ENCODE measurements at regions not wholly inside any gene's neighbourhood (a gene's known extent, or its start where the extent isn't known, plus 50 kb on each side); places are given as distances from the start of the nearest gene placed in this dataset.
A peak's percentile ranks its signal among the peaks of the same experiment; 100 is the strongest.

DNA sequence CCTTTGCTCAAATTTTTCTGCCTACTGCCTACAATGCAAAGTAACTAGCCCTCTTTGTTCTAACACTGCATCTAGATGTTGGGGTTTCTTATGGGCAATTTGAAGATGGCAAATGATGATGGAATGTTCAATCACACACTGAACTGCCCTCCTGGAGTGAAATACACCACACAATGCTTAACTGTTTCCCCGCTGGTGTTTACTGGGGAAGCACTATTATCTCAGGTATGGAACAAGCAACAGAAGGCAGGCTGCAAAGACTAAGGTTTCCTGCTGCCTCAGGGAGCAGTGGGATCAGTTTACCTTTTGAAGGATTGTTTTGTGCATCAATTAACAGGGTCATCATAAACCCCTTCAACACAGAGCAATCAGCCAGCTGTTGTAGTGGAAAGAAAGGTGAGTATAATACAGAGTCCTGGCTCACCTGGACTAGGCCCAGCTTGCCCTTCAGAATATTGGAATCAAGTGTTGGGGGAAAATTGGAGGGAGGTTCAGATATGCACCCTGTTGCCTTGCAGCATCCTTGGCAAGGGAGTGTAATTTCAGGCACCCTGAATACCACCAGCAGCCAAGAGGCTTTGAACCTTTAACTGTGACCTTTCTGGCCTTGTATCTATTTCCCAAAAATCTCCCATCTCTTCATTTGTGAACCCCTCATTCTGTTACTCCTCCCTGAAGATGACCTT lies 105.4 kb upstream of the CDH11 start:
- no peak overlapping the region for H3K56ac ChIP-seq (replicated peaks; ENCODE audit: insufficient read length, low read depth, low read length)
- peaks cover 6% of the 10 kb centered on the region in 2 experiments for H4K20me1 ChIP-seq (replicated peaks in 1 of 2; ENCODE audit: control insufficient read depth in 1 of 2, insufficient read depth in 2 of 2, low read length in 2 of 2)
- H3K9ac ChIP-seq (replicated peaks in 1 of 4; ENCODE audit: extremely low read depth in 1 of 4, low read depth in 3 of 4, low read length in 3 of 4) = no peak overlapping the region; a peak in 1 of 7 replicates
- FAIRE-seq = no peak
- H3K14ac ChIP-seq (ENCODE audit: insufficient read length) = no peak overlapping the region
- H2BK15ac ChIP-seq (ENCODE audit: low read length) = no peak overlapping the region
- no peak overlapping the region for H3K18ac ChIP-seq (ENCODE audit: extremely low read depth, low read length)
- CTCF ChIA-PET (ENCODE audit: partially characterized antibody) = interaction anchor here (0.8 kb wide), 1 partner anchor 99 kb away, joined by 3 read pairs; no protein-coding TSS in a partner anchor
- POLR2A ChIA-PET (ENCODE audit: partially characterized antibody) = interaction anchor here (0.6 to 5.4 kb wide), 7 partner anchors 8 to 439 kb away, joined by 3 to 40 read pairs (median 5); partner anchors contain the start of gene CDH11
- H3K27me3 ChIP-seq (replicated peaks in 1 of 4; ENCODE audit: control insufficient read depth in 3 of 4, extremely low read depth in 1 of 4, insufficient read depth in 3 of 4, low read length in 3 of 4) = no peaks in the 10 kb centered on the region; a peak in 1 of 7 replicates
- H3K9me3 ChIP-seq (ENCODE audit: insufficient read depth in 2 of 2, low read depth in 1 of 2, low read length in 1 of 2) = no peaks in the 10 kb centered on the region
- WGBS, 2 experiments (ENCODE audit: extremely low coverage in 1 of 2, insufficient coverage in 1 of 2, insufficient read length in 1 of 2, insufficient replicate concordance in 2 of 2, low coverage in 1 of 2, low lambda C conversion rate in 2 of 2, missing lambda C conversion rate in 1 of 2) = 60% methylated on average over 1 of the region's 1 CpG; no CpG with 5 or more reads in 1 of the 2 experiments
- H3K4ac ChIP-seq (replicated peaks; ENCODE audit: insufficient read length, low read depth, low read length) = no peak overlapping the region
- H2BK12ac ChIP-seq (ENCODE audit: low read depth, low read length) = no peak overlapping the region
- H2AK5ac ChIP-seq (ENCODE audit: low read depth, low read length) = no peak overlapping the region
- H3K79me2 ChIP-seq (ENCODE audit: control insufficient read depth in 1 of 2, insufficient read depth in 2 of 2, low read length in 2 of 2) = peaks cover 0 to 9% of the 10 kb centered on the region in 2 experiments; a peak in 2 of 4 replicates
- no peak overlapping the region for H2BK20ac ChIP-seq (ENCODE audit: low read length)
- H3K79me1 ChIP-seq (ENCODE audit: low read depth, low read length) = no peaks in the 10 kb centered on the region
- peaks cover 5 to 18% (median 10%) of the 10 kb centered on the region in 4 experiments; a peak in 4 of 7 replicates for H3K4me1 ChIP-seq (replicated peaks in 1 of 4; ENCODE audit: control insufficient read depth in 3 of 4, insufficient read depth in 4 of 4, low read length in 3 of 4)
- no peak overlapping the region for H2BK120ac ChIP-seq (replicated peaks; ENCODE audit: low read depth, low read length)
- H3K23ac ChIP-seq (ENCODE audit: insufficient read length) = no peak overlapping the region
- no peak for DNase-seq (ENCODE audit: low read depth in 1 of 2, low spot score in 2 of 2)
- no peak overlapping the region for H4K8ac ChIP-seq (ENCODE audit: extremely low read depth, insufficient read depth, low read length)
- H3K4me2 ChIP-seq (ENCODE audit: insufficient read depth in 1 of 2, low read depth in 2 of 2, low read length in 2 of 2) = peak overlapping the region in 1 of 2 experiments; percentile 71; a peak in 1 of 4 replicates
- no peak overlapping the region for H4K91ac ChIP-seq (replicated peaks; ENCODE audit: insufficient read length, low read length)
- no peak overlapping the region for H2BK5ac ChIP-seq (ENCODE audit: low read depth, low read length)
- no peak overlapping the region for H3K27ac ChIP-seq (ENCODE audit: low read depth, low read length)
- no peaks in the 10 kb centered on the region for H3K23me2 ChIP-seq (ENCODE audit: low read depth, low read length)
- H3K4me3 ChIP-seq (ENCODE audit: extremely low read depth in 1 of 4, insufficient read depth in 2 of 4, low read depth in 3 of 4, low read length in 4 of 4) = no peak overlapping the region
- no peak overlapping the region for H4K5ac ChIP-seq (ENCODE audit: insufficient read length, low read depth, low read length)
- H2AFZ ChIP-seq (ENCODE audit: low read length) = no peak overlapping the region
- peaks cover 8 to 27% (median 19%) of the 10 kb centered on the region in 4 experiments for H3K36me3 ChIP-seq (ENCODE audit: control insufficient read depth in 2 of 4, insufficient read depth in 4 of 4, low read length in 3 of 4)
- TF ChIP-seq POLR2AphosphoS5 (IDR thresholded peaks at IDR 0.05; ENCODE audit: low read depth, low read length) (peak; percentile 84), ATF3 (IDR thresholded peaks at IDR 0.05; ENCODE audit: insufficient read depth, low read depth, low read length) (no peak), POLR2A (IDR thresholded peaks at IDR 0.05; ENCODE audit: control extremely low read depth in 1 of 2, low read depth in 2 of 2, low read length in 2 of 2) (peak in 1 of 2 experiments; percentile 81; a peak in 2 of 3 replicates)

Data from H1 (cell line).